DOHH2 (cell line): ENCODE measurements at regions not wholly inside any gene's neighbourhood (a gene's known extent, or its start where the extent isn't known, plus 50 kb on each side); places are given as distances from the start of the nearest gene placed in this dataset.

Experiments
- H3F3A ChIP-seq: fragments of 200-600 bp; sonication (generic), shearing (Covaris generic); 2 replicates; pipeline ENCODE4 v1.6.0; 2016; ENCODE audit warnings: antibody characterized with exemption, mild to moderate bottlenecking; ENCODE audit not compliant: control insufficient read depth, insufficient read depth
- H3K27ac ChIP-seq: fragments of 200-600 bp; sonication (generic); 2 replicates; pipeline ENCODE4 v1.5.1; 2014; ENCODE audit warnings: low read depth, mild to moderate bottlenecking, low read length, moderate library complexity
- H3K27me3 ChIP-seq: fragments of 200-600 bp; sonication (generic); 2 replicates; pipeline ENCODE4 v1.6.1; 2014; ENCODE audit warnings: mild to moderate bottlenecking, low read length, mixed read lengths; ENCODE audit not compliant: control insufficient read depth
- H3K36me3 ChIP-seq: fragments of 200-600 bp; sonication (generic); 2 replicates; pipeline ENCODE4 v1.6.1; 2014; ENCODE audit warnings: mild to moderate bottlenecking, low read length, moderate library complexity, mixed read lengths; ENCODE audit not compliant: control insufficient read depth
- H3K4me1 ChIP-seq: fragments of 200-600 bp; sonication (generic); 2 replicates; pipeline ENCODE4 v1.6.1; 2014; ENCODE audit warnings: mild to moderate bottlenecking, low read length, mixed read lengths; ENCODE audit not compliant: control insufficient read depth
- H3K4me2 ChIP-seq: fragments of 200-600 bp; sonication (generic); 2 replicates; pipeline ENCODE4 v1.6.0; 2014; ENCODE audit warnings: mild to moderate bottlenecking, low read length, moderate library complexity
- H3K4me3 ChIP-seq: fragments of 200-600 bp; sonication (generic); 2 replicates; pipeline ENCODE4 v1.5.1; 2014; ENCODE audit warnings: mild to moderate bottlenecking, low read length, mixed read lengths
- H3K79me2 ChIP-seq: fragments of 200-600 bp; sonication (generic); 2 replicates; pipeline ENCODE4 v1.6.1; 2014; ENCODE audit warnings: mild to moderate bottlenecking, low read length, mixed read lengths; ENCODE audit not compliant: control insufficient read depth
- H3K9me2 ChIP-seq: fragments of 200-600 bp; sonication (generic); replicated peaks from 2 replicates; pipeline ENCODE4 v1.6.1; 2014; ENCODE audit warnings: mild to moderate bottlenecking, low read length, mixed read lengths; ENCODE audit not compliant: control insufficient read depth
- H3K9me3 ChIP-seq: fragments of 200-600 bp; sonication (generic); 2 replicates; pipeline ENCODE4 v1.6.1; 2014; ENCODE audit warnings: antibody characterized with exemption, low read length, mixed read lengths; ENCODE audit not compliant: control insufficient read depth, insufficient read depth
- H4K20me1 ChIP-seq: fragments of 200-600 bp; sonication (generic); 2 replicates; pipeline ENCODE4 v1.6.0; 2014; ENCODE audit warnings: low read depth, mild to moderate bottlenecking, antibody characterized with exemption, low read length, moderate library complexity; ENCODE audit not compliant: control insufficient read depth, insufficient read depth
- EZH2phosphoT487 ChIP-seq: fragments of 200-600 bp; sonication (generic); IDR thresholded peaks from 2 replicates; pipeline ENCODE4 v1.6.1; 2017; ENCODE audit warnings: borderline replicate concordance, mild to moderate bottlenecking, antibody characterized with exemption, low read length, moderate library complexity, mixed read lengths
- TF ChIP-seq, protein P1 (sequence below): fragments of 200-600 bp; sonication (generic); IDR thresholded peaks from one replicate; pipeline ENCODE4 v1.5.1; 2014; ENCODE audit warnings: antibody characterized with exemption, mild to moderate bottlenecking, low read depth, low read length; ENCODE audit not compliant: poor library complexity, severe bottlenecking

DNA sequence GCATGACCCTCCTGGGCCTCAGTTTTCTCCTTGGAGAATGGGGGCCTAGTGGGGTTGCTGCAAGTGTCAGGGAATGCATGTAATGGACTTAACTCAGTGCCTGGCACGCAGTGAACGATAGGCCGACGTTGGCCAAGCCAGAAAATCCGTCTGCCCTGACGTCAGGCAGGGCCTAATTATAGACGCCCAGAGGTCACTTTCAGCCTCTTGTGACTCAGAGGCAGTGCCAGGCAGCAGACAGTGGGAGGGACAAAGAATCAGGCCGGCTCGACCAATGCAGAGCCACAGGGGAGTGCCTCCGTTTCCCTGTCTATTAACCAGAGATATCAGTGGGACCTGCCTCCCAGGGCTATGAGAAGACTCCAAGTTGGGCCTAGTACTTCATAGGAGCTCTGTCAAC, 115.0 kb downstream of the MN1 start:
- H3K27ac ChIP-seq: no peak overlapping the region
- no peak overlapping the region for H3K4me2 ChIP-seq
- no peaks in the 10 kb centered on the region for H4K20me1 ChIP-seq
- no peaks in the 10 kb centered on the region for H3K9me2 ChIP-seq
- no peak for TF ChIP-seq EZH2phosphoT487
- TF ChIP-seq, protein P1, sequence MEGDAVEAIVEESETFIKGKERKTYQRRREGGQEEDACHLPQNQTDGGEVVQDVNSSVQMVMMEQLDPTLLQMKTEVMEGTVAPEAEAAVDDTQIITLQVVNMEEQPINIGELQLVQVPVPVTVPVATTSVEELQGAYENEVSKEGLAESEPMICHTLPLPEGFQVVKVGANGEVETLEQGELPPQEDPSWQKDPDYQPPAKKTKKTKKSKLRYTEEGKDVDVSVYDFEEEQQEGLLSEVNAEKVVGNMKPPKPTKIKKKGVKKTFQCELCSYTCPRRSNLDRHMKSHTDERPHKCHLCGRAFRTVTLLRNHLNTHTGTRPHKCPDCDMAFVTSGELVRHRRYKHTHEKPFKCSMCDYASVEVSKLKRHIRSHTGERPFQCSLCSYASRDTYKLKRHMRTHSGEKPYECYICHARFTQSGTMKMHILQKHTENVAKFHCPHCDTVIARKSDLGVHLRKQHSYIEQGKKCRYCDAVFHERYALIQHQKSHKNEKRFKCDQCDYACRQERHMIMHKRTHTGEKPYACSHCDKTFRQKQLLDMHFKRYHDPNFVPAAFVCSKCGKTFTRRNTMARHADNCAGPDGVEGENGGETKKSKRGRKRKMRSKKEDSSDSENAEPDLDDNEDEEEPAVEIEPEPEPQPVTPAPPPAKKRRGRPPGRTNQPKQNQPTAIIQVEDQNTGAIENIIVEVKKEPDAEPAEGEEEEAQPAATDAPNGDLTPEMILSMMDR: no peak
- no peaks in the 10 kb centered on the region for H3K27me3 ChIP-seq
- H3K79me2 ChIP-seq: no peaks in the 10 kb centered on the region
- H3K9me3 ChIP-seq: no peaks in the 10 kb centered on the region
- no peaks in the 10 kb centered on the region for H3K4me1 ChIP-seq
- H3F3A ChIP-seq: no peaks in the 10 kb centered on the region
- H3K4me3 ChIP-seq: no peak overlapping the region
- H3K36me3 ChIP-seq: no peaks in the 10 kb centered on the region

DNA sequence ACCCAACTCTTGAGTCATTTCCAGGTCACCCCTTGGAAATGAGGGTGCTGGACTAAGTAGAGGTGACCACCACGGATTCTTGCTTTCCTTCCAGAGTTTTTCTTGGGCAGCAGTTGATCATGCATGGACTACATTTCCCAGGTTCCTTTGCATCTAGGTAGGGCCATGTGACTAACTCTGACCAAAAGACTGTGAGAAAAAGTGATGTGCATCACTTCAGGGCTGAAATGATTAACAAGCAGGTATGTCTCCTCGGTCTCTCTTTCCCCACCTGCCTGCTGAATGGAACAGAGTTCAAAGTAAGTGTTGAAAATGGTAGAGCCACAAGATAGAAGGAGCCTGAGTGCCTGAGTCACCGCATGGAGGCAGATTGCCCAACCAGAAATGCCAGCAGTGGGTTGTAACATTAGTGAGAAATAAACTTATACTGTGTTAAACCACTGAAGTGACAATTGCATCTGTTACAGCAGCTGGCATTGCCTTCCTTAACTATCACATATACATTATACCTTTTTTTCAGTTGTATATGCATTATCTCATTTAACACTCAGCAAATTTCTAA, 113.5 kb downstream of the MN1 start:
- Histone ChIP-seq H3K9me3 (no peaks in the 10 kb centered on the region), H3F3A (no peaks in the 10 kb centered on the region), H4K20me1 (no peaks in the 10 kb centered on the region), H3K36me3 (no peaks in the 10 kb centered on the region), H3K4me2 (no peak overlapping the region), H3K4me1 (no peaks in the 10 kb centered on the region), H3K79me2 (no peaks in the 10 kb centered on the region), H3K4me3 (no peak overlapping the region), H3K27ac (no peak overlapping the region), H3K27me3 (no peaks in the 10 kb centered on the region), H3K9me2 (no peaks in the 10 kb centered on the region)
- no peak for TF ChIP-seq EZH2phosphoT487
- TF ChIP-seq, protein P1: no peak

DNA sequence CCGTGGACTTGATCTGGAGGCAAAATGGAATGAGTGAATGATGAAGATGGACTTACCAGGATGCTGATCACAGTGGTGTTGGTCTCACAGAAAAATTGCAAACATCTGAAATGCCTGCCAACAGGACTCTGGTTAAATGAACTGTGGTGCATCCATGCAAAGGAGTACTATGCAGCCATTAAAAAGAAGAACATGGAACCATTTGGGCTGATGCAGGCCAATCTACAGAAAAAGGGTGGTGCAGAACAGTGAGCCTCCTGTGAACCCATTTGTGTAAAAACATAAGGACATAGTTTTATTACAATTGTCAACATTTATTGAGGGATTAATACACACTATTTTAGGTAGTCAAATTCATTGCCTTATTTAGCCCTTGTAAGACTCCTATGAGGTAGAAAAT, 111.9 kb downstream of the MN1 start:
- H3F3A ChIP-seq: no peaks in the 10 kb centered on the region
- H3K27ac ChIP-seq: no peak overlapping the region
- H3K4me2 ChIP-seq: no peak overlapping the region
- no peaks in the 10 kb centered on the region for H3K9me3 ChIP-seq
- H3K36me3 ChIP-seq: no peaks in the 10 kb centered on the region
- no peaks in the 10 kb centered on the region for H3K9me2 ChIP-seq
- H4K20me1 ChIP-seq: no peaks in the 10 kb centered on the region
- H3K4me1 ChIP-seq: no peaks in the 10 kb centered on the region
- no peak for TF ChIP-seq EZH2phosphoT487
- TF ChIP-seq, protein P1: no peak
- no peaks in the 10 kb centered on the region for H3K27me3 ChIP-seq
- H3K4me3 ChIP-seq: no peak overlapping the region
- no peaks in the 10 kb centered on the region for H3K79me2 ChIP-seq
